Occipital lobe (tissue), 1 donor: ENCODE measurements at regions not wholly inside any gene's neighbourhood (a gene's known extent, or its start where the extent isn't known, plus 50 kb on each side); places are given as distances from the start of the nearest gene placed in this dataset.

Experiments used
- DNase-seq: peaks from one replicate; lab custom pipeline; 2025; lab: John Stamatoyannopoulos, UW

DNA sequence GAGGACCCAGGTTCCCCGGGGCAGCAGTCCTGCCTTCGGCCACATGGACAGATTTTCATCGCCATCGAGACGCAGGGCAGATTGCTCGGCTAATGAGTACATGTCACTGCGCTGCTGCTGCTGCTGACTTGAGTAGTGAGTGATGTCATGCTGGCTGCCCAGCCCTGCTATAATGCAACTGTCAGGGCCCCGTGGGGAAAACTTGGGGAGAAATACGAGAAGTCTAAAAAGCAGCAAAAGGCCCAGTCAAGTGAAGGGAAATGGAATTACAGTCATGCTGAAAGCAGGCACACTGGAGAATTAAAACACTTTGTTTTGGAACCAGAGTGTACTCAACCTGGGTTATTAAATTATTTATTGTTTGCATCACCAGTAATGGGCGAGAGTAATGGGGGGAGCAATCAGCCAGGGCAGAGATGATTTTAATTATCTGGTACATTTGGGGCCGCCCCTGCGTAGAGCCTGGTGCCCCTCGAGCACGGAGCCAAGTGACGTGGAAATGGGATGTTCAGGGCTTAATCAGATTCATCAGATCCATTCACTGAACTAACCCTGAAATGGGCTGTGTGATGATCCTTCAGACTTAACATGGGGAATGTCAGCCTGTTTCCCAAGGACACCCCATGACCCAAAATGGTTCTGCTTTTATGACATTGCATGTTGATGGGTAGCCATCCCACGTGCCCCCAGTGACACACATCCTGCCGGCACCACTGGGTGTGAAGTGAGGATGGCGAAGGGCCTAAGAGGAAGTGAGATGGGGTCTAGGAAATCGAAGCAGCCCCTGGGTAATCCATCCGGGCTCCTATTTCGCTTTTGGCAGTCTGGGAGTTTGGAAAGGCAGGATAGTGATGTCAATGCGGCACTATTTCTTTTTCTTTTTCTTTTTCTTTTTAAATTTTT is 241.6 kb upstream of the CADM1 start:
- no peak for DNase-seq

DNA sequence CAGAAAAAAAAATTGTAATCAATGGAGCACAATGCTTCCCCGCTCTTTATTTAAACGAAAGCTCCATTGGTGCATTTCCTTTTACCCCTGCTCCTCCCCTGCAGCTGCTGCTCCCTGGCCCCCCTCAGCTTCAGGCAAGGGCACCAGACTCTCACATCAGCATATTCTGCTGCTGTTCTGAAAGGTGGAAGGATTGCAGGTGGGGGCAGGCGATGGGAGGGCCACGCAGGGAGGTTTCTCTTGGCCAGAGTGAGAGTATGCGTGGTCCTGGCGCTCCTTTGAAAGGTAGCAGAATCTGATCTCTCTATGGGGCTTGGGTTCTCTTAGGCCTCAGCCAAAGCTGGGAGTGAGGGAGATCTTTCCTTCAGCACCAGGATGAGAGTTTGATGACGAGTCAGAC is 240.9 kb upstream of the CADM1 start:
- no peak for DNase-seq

DNA sequence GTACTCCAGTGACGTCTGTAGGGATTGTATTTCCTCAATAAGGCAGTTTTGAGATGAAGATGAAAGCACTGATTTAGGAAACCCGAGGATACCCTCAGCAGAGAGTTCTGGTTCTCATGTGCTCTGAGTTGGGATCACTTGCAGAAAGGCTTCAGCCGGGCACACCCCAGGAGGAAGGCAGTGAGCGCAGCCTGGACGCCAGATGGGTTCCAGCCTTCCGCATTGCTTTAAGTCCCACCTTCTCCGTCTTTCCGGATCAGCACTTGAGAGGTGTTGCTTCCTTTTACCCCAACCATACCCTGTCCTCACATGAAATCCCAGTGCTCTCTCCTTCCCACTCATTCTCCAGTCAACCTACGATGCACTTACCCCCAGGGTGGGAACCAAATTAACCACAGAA is 239.5 kb upstream of the CADM1 start:
- DNase-seq = no peak

DNA sequence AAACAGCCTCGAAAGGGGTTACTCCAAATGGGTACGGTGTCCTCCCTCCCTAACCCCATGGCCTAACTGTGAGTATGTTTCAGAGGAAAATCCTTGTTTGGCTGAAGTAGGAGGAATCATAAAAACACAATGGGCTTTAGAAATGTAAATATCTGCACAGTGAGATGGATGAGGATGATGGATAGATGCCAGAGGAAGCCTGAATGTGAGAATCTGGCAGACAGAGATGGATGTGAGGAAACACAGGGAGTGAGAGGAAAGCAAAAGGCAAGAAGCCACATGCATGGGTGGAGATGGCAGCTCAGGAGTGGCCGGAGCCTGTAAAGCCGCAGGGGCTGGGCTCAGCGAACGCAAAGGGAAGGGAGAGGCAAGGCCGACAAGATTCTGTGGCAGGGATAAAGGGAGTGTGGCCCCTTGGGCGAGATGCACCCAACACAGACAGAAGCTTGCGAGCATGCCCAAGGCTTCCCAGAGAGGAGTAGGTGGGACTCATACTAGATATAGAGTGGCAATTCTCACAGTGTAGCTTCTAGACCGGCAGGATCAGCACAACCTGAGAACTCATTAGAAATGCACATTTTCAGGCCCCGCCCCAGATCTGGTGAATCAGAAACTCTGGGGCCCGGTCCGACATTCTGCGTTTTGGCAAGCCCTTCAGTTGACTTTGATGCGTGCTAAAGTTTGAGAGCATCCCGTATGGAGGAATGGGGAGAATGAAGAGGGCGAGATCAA is 237.3 kb upstream of the CADM1 start:
- DNase-seq = no peak

DNA sequence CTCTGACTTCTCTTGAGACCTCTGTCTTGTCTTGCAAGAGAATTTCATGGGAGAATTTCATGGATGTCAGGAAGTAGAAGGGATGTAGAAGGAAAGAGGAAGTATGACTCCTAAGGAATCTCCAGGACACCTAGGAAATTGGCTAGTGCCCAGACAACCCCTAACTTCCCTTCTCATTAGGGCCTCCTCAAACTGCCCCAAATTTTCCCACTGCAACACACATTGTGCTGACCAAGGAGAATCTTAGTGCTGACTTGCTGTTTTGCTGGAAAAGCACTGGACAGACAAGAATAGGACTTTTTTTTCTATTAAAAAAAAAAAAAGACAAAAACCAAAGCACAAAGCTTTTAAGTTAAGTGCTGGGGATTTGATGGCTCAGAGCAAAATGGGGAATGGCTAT is 236.1 kb upstream of the CADM1 start:
- no peak for DNase-seq

DNA sequence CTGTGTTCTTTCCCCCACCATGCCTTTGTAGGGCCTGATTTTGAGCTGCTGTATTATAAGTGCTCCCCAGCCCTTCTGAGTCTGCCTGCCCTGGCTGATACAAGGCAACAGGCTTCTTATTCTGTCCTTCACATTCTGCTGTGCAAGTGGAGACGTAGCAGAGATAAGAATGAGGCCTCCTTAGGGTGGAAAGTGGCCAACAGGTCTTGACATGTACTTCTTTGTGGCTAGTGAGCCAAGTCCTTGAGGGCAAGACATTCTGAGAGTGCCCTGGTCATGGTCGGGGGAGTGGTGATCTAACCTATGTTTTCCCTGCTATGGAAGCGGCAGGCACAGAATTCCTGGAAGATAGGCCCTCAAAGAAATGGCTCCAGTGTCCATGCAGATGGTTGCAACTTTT is 235.7 kb upstream of the CADM1 start:
- DNase-seq = no peak

DNA sequence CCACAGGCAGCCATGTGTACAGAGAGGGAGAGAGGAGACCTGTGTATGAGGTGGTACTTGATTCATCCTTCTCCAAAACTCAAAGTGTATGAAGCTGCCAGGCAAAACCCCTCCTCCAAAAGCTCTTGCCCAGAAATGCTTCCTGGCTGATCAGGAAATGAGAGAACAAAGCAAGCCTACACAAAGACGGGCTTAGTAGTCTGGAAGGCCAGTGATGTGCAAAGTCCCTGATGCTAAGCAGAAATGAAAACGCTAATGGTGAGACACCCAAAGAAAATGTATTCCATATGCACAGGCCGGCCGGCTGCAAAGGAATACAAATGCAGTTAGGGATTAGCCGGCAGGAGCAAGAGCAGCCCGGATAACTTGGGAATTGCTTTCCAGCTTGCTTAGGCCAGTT is 234.9 kb upstream of the CADM1 start:
- DNase-seq = no peak

DNA sequence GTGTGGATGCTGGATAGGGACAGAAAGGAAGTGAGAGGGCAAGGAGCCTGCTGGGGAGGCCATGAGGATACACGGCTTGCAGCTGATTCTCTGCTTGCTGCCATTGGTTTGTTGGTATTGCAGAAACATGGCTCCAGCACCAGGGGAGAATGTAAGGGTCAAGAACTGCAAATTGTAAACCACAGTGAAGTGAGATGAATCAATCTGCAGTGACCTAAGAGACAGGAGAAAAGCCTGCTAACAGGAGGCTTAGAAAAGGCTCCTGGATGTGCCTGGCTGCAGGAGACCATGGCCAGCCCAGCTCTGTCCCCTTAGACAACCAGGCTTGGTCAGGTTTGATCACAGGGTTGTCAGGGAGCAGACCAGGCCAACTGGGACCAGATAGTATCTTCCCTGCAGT is 233.7 kb upstream of the CADM1 start:
- no peak for DNase-seq

DNA sequence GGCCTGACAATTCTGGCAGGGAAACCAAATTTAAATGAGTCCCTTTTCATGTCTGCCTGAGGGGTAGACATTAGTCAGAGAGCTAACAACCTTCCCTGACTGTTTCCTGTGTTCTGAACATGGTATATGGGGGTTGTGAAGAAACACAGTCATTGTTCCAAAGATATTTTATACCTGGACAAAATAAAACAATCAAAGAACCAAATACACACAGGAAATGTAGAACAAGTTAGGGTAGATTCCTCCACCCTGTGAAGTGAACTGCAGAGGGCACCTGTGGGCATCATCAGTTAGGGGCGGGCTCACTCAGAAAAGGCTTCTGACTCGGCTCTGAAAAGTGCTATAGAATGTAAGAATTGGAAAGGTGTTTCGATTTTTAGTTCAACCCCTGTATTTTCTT is 231.9 kb upstream of the CADM1 start:
- DNase-seq = no peak

DNA sequence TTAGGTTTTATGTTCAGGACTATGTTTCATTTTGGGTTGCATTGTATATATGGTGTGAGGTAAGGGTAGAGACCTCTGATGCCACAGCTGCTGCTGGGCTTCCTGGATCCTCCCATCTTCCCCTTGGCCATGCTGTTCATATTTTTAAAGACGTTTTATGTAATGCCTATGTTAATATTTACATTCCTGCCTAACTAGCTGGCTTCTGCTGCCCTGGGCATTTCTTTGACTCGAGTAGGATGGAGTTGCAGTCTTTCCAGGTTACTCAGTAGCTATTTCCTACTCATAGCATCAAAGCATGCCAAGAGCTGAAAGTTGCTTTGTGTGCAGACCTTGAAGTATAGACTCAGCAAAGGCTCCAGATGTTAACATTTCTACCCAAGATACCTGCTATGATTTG is 220.5 kb upstream of the CADM1 start:
- DNase-seq = no peak

DNA sequence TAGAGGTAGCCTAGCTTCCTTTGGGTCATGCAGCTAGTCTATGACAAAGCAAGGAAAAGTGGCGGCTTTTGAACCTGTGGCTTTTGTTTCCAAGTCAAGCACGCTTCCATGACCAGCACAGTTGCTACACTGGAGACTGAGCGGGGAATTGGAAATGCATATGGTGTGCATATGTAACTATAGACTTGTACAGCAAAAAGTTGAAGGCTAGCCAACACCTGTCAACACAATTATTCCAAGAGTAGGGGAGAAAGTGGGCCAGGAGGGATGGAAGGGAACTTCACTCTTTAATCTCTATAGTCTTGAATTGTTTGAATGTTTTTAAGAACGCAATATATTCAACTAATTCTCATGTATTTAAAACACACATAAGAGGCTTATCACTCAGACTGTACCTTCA is 218.5 kb upstream of the CADM1 start:
- no peak for DNase-seq

DNA sequence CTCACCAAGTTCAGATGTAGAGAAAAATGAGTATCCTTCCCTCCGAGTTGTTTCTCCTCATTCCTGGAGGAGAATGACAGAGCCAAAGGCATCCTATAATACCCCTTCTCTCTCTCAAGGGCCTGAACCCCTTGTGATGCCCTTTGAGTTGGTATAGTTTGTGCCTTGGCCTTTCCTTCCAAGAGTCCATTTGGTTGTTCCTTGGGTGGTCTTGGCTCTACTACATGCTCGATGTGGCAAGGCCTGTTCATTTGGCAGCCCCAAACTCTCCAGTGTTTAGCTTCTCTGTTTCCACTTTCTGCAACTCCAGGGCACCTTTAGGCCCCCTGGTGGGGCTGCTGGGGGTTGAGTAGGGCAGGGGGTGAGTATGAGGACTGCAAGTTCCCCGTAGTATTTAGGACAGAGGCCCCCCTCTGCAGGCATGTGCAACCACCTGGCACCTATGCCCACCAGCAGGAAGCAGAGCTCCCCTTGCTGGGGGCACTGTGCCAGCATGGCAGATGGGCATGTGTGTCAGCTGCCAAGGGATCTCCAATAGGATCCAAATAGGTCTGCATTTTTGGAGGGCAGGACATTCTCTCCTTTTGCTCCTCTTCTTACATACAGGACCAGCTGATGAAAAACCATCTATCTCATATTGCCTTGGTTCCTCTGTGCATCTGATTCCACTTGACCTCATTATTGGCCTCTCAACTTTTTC is 217.2 kb upstream of the CADM1 start:
- DNase-seq = no peak

DNA sequence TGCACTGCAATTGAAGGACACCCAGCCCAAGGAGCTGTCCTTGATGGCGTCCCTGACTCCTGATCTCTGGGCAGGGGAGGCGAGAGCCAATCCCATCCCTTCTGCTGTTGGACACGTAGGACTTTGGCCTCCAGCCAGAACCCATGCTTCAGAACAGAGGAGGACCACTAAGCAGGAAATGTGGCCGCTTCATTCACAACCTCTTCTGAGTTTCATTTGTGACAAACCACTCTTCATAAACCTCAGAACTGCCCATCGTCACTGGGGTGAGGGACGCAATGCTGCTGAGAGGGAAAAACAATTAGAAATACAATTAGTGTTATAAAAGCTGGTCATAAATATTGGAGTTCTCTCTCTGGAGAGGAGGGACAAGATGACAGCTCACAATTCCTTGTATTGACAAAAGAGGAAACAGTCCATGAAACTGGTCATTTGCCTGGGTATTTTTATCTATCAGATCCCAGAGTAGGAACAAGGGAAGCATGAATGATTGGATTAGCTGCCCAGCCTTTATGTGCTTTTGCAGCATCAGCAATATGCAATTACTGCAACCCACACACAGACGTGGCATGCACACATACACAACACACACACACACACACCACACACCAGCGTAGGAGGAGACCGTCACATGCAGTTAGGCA is 216.5 kb upstream of the CADM1 start:
- no peak for DNase-seq

DNA sequence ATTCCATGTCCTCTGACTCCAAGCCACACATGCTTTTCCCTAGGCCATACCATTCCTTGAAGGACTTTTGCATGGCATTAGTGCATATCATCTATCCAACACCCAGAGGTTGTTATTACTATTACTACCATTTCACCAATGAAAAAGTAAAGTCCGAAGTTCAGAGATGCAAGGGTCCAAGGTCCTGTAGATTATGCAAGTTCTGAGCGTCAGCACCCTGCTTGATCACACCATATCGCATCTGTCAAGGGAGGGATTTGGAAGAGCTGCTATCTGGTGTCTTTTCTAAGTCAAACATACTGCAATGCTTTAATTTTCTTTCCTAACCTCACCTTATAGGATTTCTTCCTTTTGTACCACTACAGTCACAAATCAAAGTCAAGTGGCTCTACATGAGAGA is 214.7 kb upstream of the CADM1 start:
- no peak for DNase-seq

DNA sequence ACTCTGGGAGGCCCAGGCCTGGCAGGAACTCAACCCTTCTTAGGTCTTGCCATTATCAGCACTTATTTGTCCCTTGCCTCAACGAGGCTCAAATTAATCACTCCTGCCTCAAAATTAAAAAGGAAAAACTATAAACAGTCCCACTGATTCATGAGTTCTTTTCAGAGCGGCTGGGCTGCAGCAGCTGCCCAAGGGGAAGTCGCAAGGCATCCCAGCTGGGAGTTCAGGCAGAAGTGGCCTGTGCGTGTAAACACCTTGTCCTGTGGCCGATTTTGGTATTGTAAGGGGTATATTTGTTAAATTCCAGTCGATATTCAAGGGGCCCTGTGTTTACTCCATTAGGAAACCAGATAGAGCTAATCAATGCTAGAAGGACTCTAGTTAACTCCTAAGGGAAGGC is 213.9 kb upstream of the CADM1 start:
- no peak for DNase-seq

DNA sequence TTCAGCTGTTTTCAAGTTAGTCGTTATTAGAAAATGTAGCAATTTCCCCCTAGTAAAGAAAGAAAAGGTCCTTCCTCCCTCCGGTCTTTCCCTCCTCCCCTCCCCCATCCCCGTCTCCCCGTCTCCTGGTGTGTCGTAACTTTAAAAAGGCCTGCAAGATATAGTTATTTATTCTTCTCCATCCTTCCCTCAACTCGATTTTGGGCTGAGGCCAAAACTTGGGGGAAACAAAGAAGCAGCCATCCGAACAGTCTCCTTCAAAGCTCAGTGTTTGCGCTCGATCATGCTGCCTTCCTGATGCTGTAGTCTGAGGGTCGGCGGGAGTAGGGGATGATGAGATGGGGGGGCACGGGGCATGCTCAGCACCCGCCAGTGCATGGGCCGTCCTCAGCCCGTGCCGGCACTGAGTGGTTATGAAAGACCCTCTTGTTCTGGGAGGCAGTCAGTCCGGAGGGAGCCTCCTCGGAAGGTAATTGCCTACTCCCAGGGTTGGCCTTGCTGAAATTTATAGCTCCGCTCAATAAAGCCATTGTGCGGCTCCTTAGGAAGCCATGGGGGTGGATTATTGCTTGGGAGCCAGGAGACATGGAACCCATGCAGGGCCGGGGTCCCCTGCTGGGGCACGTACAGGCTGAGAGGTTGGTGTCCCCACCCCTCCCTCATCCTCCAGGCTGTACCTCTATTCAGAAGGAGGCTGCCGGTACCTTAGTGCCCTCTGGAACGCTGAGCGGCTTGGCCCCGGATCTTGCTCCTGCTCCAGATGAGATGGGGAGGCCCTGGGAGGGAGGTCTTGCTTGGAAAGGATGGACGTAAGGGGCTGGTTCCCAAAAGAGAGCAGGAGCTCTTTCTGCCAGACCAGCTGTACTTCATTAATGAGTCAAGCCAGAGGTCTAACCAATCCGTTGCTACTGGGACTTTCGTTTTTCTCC is 212.7 kb upstream of the CADM1 start:
- no peak for DNase-seq

DNA sequence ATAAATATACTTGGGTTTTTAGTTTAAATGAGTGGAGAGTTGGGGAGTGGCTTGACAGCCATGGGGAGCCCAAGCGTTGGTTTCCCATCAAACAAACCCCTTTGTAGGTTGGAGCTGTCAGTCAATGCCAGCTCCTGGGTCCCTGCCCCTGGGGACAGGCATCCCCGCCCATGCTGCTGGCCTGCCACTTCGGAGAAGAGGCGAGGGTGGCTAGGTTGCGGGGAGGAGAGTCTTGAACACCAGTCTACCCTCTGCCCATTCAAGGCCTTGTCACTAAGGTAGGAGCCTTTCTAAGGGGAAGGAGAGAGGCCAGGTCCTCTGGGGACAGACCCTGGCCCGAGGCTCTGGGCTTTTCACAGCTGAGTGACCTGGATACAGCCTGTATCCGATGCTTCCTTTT is 211.9 kb upstream of the CADM1 start:
- no peak for DNase-seq

DNA sequence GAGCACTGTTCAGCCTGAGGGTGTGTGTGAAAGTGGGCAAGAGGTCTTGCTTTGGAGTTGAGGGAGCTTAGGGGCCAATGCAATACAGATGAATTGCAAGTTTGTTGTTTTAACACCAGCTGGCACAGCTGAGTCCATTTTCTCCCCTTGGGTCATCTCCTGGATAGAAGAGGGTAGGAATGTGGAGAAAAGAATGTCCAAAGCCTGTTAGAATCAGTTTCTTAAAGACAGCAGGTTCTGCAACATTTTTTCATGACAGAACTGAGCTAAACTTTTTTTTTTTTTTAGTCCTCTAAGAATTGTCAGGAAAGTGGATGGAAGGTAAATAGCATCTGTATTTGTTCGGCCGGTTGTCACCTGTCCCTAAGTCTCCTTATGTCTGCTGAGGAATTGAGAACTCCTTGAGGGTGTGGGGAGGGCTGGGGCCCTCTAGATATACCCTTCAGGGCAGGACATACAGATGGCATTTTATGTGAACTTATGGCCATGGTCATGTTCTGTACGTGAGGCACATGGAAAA is 211.1 kb upstream of the CADM1 start:
- DNase-seq = no peak

DNA sequence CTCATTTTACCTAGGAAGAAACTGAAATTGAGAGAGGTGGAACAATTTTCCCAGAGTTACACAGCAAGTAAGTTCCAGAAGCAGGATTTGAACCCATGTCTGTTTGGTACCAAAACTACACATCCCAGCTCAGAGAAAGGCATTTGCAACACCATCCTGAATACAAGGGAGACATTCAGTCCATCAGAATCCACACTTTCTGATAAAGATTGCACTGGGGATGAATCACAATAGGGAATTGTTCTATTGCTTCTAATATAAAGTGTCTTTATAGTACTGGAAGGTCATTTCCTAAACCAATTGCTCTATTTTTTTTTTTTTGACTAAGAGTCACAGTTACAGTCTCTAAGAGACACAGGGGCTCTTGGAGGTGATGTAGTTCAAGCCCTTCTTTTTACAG is 208.1 kb upstream of the CADM1 start:
- DNase-seq = no peak

DNA sequence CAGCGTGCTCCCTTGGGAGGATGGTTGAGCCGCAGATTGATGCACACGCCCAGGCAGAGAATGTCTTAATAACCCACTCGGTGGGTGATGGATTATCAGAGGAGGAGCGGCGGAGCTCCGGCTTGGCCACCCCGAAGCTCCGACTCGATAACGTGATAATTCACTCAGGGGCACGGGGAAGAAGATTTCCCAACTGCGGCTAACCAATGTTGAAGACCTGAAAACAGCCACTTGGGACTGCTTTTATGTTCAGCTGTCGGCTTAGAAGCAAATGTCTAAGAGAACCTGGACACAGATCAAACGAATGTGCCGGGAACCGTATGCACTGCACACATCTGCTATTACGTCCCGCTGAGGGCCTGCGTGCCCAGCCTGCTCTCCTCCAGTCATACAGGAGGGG is 206.8 kb upstream of the CADM1 start:
- no peak for DNase-seq

DNA sequence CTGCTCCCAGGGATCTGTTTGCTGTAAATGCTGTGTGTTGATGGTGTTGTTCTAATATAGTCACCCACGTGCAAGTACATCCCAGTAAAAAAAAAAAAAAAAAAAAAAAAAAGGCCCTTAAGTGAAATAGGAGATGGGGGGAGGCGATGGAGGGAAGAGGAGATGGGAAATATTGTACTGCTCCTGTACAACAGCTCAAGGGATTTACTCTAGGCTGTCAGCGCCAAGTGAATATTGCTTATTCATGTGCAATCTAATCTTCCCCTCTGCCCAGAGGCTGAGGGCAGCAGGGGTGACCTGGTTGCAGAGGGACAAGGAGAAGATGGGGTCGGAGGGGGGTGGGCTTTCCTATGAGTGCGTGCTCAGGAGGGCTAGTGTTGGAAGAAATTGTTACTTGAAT is 206.2 kb upstream of the CADM1 start:
- no peak for DNase-seq
